Ascending aorta (tissue), 2 donors: ENCODE measurements at regions not wholly inside any gene's neighbourhood (a gene's known extent, or its start where the extent isn't known, plus 50 kb on each side); places are given as distances from the start of the nearest gene placed in this dataset.

Experiments used
- DNase-seq, 2 donors: peaks; one replicate each; pipeline ENCODE4 v3.0.0-alpha.2; 2019; ENCODE audit warnings: low spot score in 2 of 2
- H3K27ac ChIP-seq, 2 donors: fragments of 200-600 bp; sonication (generic); one replicate each; pipeline ENCODE4 v1.5.1; 2016 to 2017; ENCODE audit warnings: mild to moderate bottlenecking in 1 of 2
- H3K27me3 ChIP-seq: fragments of 200-600 bp; sonication (generic); one replicate; pipeline ENCODE4 v1.5.1; 2017
- H3K36me3 ChIP-seq, 2 donors: fragments of 200-600 bp; sonication (generic); one replicate each; pipeline ENCODE4 v1.5.1; 2016
- H3K4me1 ChIP-seq, 2 donors: fragments of 200-600 bp; sonication (generic); one replicate each; pipeline ENCODE4 v1.5.1; 2016 to 2017; ENCODE audit warnings: mild to moderate bottlenecking in 1 of 2
- H3K4me3 ChIP-seq, 2 donors: fragments of 200-600 bp; sonication (generic); one replicate each; pipeline ENCODE4 v1.5.1; 2016 to 2017; ENCODE audit warnings: mild to moderate bottlenecking in 1 of 2
- H3K9me3 ChIP-seq, 2 donors: fragments of 200-600 bp; sonication (generic); one replicate each; pipeline ENCODE4 v1.5.1; 2016
- CTCF ChIP-seq, 3 experiments: fragments of 200-600 bp in 2 of 3; fragments of 450-650 bp in 1 of 3; sonication (generic) in 2 of 3; IDR thresholded peaks; one replicate each; pipeline ENCODE4 v1.5.1; 2016 to 2019; ENCODE audit warnings: antibody characterized with exemption in 3 of 3, mild to moderate bottlenecking in 1 of 3, moderate library complexity in 1 of 3
- intact Hi-C: fragments of 100-400 bp; cut with DNase I; formaldehyde crosslinking; loops from one replicate; pipeline ENCODE4 v1.15.1; 2023

- no peak for TF ChIP-seq CTCF (IDR thresholded peaks at IDR 0.05)
- DNase-seq: no peak
- intact Hi-C loops: no loop called here
- Histone ChIP-seq H3K27ac (no peak overlapping the region), H3K27me3 (no peaks in the 10 kb centered on the region), H3K4me1 (no peaks in the 10 kb centered on the region), H3K4me3 (no peak overlapping the region), H3K9me3 (no peaks in the 10 kb centered on the region), H3K36me3 (no peaks in the 10 kb centered on the region)
Measured at GRCh38 chr1:221634606-221635005, 107.3 kb downstream of the DUSP10 start.

- intact Hi-C loops: no loop called here
- H3K27ac ChIP-seq: no peak overlapping the region
- no peak for TF ChIP-seq CTCF (IDR thresholded peaks at IDR 0.05)
- no peaks in the 10 kb centered on the region for H3K27me3 ChIP-seq
- H3K4me1 ChIP-seq: no peaks in the 10 kb centered on the region
- H3K36me3 ChIP-seq: no peaks in the 10 kb centered on the region
- DNase-seq: no peak
- H3K9me3 ChIP-seq: no peaks in the 10 kb centered on the region
- H3K4me3 ChIP-seq: no peak overlapping the region
Measured at GRCh38 chr1:221635305-221635704, 106.6 kb downstream of the DUSP10 start.

GRCh38 chr1:221636096-221636495 lies 105.8 kb downstream of the DUSP10 start:
- Histone ChIP-seq H3K4me1 (no peaks in the 10 kb centered on the region), H3K27me3 (no peaks in the 10 kb centered on the region), H3K4me3 (no peak overlapping the region), H3K27ac (no peak overlapping the region), H3K36me3 (no peaks in the 10 kb centered on the region), H3K9me3 (no peaks in the 10 kb centered on the region)
- no peak for TF ChIP-seq CTCF (IDR thresholded peaks at IDR 0.05)
- intact Hi-C loops: no loop called here
- no peak for DNase-seq

- no peaks in the 10 kb centered on the region for H3K36me3 ChIP-seq
- intact Hi-C loops: no loop called here
- H3K4me3 ChIP-seq: no peak overlapping the region
- no peak for TF ChIP-seq CTCF (IDR thresholded peaks at IDR 0.05)
- no peak overlapping the region for H3K27ac ChIP-seq
- no peaks in the 10 kb centered on the region for H3K4me1 ChIP-seq
- no peak for DNase-seq
- H3K27me3 ChIP-seq: no peaks in the 10 kb centered on the region
- H3K9me3 ChIP-seq: no peaks in the 10 kb centered on the region
Measured at GRCh38 chr1:221636967-221637366, 104.9 kb downstream of the DUSP10 start.

- Histone ChIP-seq H3K4me1 (no peaks in the 10 kb centered on the region), H3K27me3 (no peaks in the 10 kb centered on the region), H3K4me3 (no peak overlapping the region), H3K9me3 (no peaks in the 10 kb centered on the region), H3K27ac (no peak overlapping the region), H3K36me3 (no peaks in the 10 kb centered on the region)
- TF ChIP-seq CTCF (IDR thresholded peaks at IDR 0.05): no peak
- no peak for DNase-seq
- intact Hi-C loops: no loop called here
Measured at GRCh38 chr1:221637641-221638041, 104.2 kb downstream of the DUSP10 start.

GRCh38 chr1:221638595-221638994 lies 103.3 kb downstream of the DUSP10 start:
- no peak overlapping the region for H3K4me3 ChIP-seq
- H3K27ac ChIP-seq: no peak overlapping the region
- H3K9me3 ChIP-seq: no peaks in the 10 kb centered on the region
- no peak for DNase-seq
- no peaks in the 10 kb centered on the region for H3K27me3 ChIP-seq
- H3K36me3 ChIP-seq: no peaks in the 10 kb centered on the region
- no peaks in the 10 kb centered on the region for H3K4me1 ChIP-seq
- no peak for TF ChIP-seq CTCF (IDR thresholded peaks at IDR 0.05)
- intact Hi-C loops: no loop called here
